ENCODE measurements at regions not wholly inside any gene's neighbourhood (a gene's known extent, or its start where the extent isn't known, plus 50 kb on each side); places are given as distances from the start of the nearest gene placed in this dataset.

DNA sequence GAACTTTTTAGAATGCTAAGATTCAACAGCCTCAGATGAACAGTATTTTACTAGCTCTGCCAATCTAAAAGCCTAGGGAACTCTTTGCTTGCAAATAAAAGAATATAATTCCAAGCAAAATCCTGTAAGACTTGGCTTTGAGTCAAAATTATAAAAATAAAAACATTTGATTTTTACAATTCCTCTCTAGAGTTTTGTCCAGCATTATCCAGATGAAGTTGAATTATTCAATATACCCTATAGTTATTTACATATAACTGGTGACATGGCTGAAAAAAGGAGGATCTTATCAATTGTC is 378.3 kb downstream of the ETS1 start:
- TF ChIP-seq, protein P1, sequence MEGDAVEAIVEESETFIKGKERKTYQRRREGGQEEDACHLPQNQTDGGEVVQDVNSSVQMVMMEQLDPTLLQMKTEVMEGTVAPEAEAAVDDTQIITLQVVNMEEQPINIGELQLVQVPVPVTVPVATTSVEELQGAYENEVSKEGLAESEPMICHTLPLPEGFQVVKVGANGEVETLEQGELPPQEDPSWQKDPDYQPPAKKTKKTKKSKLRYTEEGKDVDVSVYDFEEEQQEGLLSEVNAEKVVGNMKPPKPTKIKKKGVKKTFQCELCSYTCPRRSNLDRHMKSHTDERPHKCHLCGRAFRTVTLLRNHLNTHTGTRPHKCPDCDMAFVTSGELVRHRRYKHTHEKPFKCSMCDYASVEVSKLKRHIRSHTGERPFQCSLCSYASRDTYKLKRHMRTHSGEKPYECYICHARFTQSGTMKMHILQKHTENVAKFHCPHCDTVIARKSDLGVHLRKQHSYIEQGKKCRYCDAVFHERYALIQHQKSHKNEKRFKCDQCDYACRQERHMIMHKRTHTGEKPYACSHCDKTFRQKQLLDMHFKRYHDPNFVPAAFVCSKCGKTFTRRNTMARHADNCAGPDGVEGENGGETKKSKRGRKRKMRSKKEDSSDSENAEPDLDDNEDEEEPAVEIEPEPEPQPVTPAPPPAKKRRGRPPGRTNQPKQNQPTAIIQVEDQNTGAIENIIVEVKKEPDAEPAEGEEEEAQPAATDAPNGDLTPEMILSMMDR (conservative IDR thresholded peaks at IDR 0.05; ENCODE audit: low read depth in 2 of 2): no peak
- TF ChIP-seq JUNB (IDR thresholded peaks at IDR 0.05; ENCODE audit: unreplicated experiment) (no peak), POLR2AphosphoS5 (IDR thresholded peaks at IDR 0.05; ENCODE audit: low read depth) (no peak), EZH2 (IDR thresholded peaks at IDR 0.05; ENCODE audit: low read depth, unreplicated experiment) (no peak)
- TF ChIP-seq, protein P2, sequence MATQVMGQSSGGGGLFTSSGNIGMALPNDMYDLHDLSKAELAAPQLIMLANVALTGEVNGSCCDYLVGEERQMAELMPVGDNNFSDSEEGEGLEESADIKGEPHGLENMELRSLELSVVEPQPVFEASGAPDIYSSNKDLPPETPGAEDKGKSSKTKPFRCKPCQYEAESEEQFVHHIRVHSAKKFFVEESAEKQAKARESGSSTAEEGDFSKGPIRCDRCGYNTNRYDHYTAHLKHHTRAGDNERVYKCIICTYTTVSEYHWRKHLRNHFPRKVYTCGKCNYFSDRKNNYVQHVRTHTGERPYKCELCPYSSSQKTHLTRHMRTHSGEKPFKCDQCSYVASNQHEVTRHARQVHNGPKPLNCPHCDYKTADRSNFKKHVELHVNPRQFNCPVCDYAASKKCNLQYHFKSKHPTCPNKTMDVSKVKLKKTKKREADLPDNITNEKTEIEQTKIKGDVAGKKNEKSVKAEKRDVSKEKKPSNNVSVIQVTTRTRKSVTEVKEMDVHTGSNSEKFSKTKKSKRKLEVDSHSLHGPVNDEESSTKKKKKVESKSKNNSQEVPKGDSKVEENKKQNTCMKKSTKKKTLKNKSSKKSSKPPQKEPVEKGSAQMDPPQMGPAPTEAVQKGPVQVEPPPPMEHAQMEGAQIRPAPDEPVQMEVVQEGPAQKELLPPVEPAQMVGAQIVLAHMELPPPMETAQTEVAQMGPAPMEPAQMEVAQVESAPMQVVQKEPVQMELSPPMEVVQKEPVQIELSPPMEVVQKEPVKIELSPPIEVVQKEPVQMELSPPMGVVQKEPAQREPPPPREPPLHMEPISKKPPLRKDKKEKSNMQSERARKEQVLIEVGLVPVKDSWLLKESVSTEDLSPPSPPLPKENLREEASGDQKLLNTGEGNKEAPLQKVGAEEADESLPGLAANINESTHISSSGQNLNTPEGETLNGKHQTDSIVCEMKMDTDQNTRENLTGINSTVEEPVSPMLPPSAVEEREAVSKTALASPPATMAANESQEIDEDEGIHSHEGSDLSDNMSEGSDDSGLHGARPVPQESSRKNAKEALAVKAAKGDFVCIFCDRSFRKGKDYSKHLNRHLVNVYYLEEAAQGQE (IDR thresholded peaks at IDR 0.05; ENCODE audit: unreplicated experiment): no peak

Measured in GM23338 (cell line).